ENCODE measurements at regions not wholly inside any gene's neighbourhood (a gene's known extent, or its start where the extent isn't known, plus 50 kb on each side); places are given as distances from the start of the nearest gene placed in this dataset.

DNA sequence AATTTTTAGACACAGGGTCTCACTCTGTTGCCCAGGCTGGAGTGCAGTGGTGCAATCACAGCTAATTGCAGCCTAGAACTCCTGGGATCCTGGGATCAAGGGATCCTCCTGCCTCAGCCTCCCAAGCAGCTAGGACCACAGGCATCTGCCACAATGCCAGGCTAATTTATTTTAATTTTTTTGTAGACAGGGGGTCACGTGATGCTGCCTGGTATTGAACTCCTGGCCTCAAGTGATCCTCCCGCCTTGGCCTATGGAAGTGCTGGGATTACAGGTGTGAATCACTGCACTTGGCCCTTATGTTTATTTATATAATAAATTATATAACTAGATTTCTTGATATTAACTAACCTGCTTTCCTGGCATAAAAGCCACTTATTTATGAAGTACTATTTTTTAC lies 1081.7 kb upstream of the FANCL start:
- H3K4me3 ChIP-seq (ENCODE audit: low read depth, low read length) = no peak overlapping the region
- TF ChIP-seq, protein P1, sequence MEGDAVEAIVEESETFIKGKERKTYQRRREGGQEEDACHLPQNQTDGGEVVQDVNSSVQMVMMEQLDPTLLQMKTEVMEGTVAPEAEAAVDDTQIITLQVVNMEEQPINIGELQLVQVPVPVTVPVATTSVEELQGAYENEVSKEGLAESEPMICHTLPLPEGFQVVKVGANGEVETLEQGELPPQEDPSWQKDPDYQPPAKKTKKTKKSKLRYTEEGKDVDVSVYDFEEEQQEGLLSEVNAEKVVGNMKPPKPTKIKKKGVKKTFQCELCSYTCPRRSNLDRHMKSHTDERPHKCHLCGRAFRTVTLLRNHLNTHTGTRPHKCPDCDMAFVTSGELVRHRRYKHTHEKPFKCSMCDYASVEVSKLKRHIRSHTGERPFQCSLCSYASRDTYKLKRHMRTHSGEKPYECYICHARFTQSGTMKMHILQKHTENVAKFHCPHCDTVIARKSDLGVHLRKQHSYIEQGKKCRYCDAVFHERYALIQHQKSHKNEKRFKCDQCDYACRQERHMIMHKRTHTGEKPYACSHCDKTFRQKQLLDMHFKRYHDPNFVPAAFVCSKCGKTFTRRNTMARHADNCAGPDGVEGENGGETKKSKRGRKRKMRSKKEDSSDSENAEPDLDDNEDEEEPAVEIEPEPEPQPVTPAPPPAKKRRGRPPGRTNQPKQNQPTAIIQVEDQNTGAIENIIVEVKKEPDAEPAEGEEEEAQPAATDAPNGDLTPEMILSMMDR (IDR thresholded peaks at IDR 0.05; ENCODE audit: low read depth, low read length, missing control alignments) = no peak
- DNase-seq (ENCODE audit: low read depth) = no peak

DNA sequence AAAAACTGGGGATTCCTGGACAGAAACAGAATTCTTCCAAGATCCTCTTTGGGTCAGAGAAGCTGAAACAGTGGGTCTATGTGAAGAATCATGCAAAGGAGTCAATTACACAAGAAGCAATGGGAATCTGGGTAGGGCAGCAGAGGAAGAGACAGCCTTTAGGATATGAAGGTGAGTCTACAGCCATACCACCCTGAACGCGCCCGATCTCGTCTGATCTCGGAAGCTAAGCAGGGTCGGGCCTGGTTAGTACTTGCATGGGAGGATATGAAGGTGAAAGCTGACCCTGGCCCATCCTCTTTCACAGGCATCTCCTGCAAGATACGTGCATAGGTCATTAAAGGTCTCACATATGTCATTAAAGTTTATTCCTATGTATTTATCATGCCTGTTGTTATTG lies 1080.9 kb upstream of the FANCL start:
- TF ChIP-seq, protein P1 (IDR thresholded peaks at IDR 0.05; ENCODE audit: low read depth, low read length, missing control alignments) = no peak
- H3K4me3 ChIP-seq (ENCODE audit: low read depth, low read length) = no peak overlapping the region
- no peak for DNase-seq (ENCODE audit: low read depth)

DNA sequence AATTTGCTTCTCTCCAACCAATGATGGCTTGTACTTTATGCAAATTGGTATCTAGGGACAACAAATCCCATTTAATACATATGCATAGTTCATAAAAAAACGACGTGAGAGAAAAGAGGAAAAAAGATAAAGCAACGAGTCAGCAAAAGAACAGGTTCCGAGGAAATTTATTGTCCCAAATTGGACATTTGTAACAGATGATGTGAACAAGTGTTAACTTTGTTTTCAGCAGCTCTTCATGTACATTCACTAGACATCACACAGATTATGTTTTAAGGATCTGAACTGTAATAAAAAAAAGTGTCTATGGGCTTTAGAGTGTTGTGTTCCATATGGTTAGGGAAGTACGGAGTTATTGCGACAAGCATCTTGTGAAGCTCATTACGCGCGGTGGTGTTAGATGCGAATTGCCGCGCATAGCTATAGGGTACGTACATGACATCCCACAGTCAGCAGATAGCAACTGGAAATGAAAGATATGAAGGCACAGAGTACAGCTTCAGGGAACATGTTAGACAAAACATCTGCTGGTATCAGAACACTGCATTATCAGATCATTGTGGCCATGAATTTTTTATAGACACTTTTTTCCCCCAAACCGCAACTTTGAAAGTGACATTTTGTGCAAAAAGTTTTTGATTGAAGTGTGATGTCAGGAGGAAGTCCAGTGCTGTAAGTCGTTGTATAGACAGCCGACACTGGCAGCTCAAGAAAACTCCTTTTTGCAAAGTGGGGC lies 1073.1 kb upstream of the FANCL start:
- TF ChIP-seq, protein P1 (IDR thresholded peaks at IDR 0.05; ENCODE audit: low read depth, low read length, missing control alignments) = no peak
- no peak overlapping the region for H3K4me3 ChIP-seq (ENCODE audit: low read depth, low read length)
- no peak for DNase-seq (ENCODE audit: low read depth)

DNA sequence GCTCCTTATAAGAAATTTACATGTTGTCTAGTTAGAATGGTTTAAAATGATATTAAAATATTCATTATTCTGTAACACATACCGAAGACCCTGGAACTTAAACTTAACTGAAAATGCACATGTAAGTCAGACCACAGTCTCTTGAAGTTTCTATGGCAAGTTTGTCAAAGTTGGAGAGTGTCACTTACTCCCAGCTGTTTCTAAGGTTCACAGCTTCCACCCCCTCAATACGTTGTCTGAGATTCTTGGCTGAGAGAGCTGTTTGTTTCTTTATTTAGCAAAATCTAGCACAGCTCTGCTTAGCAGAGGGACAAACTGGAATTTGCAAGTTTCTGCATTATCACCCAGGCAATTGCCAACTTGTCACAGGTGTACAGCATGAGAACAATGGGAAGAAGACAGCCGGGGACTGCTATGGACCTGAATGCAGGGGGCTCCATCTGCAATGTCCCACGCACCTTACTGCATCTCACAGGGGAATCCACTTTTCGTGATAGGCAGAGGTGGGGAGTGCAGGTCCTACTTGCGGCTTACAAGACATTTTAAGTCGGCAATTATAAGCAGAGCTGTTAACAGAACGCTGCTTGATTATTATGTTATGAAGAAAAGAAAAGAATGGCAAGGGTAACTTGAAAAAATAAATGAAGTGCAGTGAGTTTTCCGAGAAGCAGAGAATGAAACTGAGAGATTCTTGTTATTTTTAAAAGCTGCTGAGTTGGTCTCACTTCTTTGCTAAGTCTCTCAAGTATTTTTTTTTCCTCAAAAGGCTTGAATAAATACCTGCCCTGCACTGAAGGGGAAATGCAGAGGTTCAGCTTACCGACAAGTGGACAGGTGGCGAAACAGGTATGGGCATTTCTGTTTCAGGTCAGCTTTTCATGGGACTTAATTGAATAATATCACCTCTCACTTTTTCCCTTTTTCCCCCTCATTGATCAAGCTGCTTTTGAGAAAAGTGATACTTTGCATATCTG lies 1072.1 kb upstream of the FANCL start:
- DNase-seq (ENCODE audit: low read depth) = no peak
- H3K4me3 ChIP-seq (ENCODE audit: low read depth, low read length) = no peak overlapping the region
- TF ChIP-seq, protein P1 (IDR thresholded peaks at IDR 0.05; ENCODE audit: low read depth, low read length, missing control alignments) = no peak

DNA sequence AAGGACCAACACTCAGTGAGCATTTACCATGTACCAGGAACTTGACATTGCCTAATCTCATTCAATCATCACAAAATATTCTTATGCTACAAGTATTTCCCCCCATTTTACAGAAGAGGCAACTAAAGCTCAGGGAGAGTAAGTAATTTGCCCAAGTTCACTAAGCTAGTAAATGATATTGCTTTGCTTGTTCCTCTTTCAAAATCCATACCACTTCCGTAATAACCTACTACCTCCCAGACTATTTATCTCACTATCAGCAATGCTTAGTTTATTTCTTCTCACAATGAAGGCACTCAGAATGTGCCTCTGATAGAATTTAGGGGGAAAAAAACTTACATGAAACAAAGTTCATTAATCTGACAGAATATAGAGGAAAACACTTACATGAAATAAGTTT lies 1070.9 kb upstream of the FANCL start:
- TF ChIP-seq, protein P1 (IDR thresholded peaks at IDR 0.05; ENCODE audit: low read depth, low read length, missing control alignments) = no peak
- DNase-seq (ENCODE audit: low read depth) = no peak

DNA sequence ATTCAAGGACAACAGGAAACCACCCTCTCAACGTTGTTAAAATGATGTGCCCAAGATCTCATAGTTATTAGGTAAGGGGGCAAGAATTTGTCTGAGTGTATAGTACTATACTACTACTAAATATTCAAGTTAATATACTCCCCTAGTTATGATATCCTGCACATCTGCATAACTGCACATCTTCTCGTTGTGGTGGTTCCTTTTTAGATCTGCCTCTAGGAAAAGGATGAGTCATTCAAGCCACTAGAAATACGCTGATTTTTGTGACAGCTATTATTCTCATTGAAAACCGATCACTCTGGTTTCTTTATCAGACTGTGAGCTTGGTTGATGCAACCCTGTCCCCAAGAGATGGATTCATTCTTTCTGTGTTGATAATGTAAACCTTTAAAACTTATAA lies 1067.0 kb upstream of the FANCL start:
- H3K4me3 ChIP-seq (ENCODE audit: low read depth, low read length) = no peak overlapping the region
- TF ChIP-seq, protein P1 (IDR thresholded peaks at IDR 0.05; ENCODE audit: low read depth, low read length, missing control alignments) = no peak
- DNase-seq (ENCODE audit: low read depth) = no peak

More for the DNA sequence above, 1070.9 kb upstream of the FANCL start:
- no peak overlapping the region for H3K4me3 ChIP-seq (ENCODE audit: low read depth, low read length)
